Right lung (tissue), 2 donors: ENCODE measurements at regions not wholly inside any gene's neighbourhood (a gene's known extent, or its start where the extent isn't known, plus 50 kb on each side); places are given as distances from the start of the nearest gene placed in this dataset.
A peak's percentile ranks its signal among the peaks of the same experiment; 100 is the strongest.
"Not testable (repeated sequence)": the region's sequence is repeated elsewhere in the genome, so short reads cannot be mapped to it uniquely, and the experiment has no call there.

ENCODE experiments used
- DNase-seq, 2 donors: peaks; one replicate each; pipeline ENCODE4 v3.0.0-alpha.2; 2013

GRCh38 chr1:82073659-82074058 lies 272.9 kb downstream of the ADGRL2 start:
- DNase-seq, result no peak

DNA sequence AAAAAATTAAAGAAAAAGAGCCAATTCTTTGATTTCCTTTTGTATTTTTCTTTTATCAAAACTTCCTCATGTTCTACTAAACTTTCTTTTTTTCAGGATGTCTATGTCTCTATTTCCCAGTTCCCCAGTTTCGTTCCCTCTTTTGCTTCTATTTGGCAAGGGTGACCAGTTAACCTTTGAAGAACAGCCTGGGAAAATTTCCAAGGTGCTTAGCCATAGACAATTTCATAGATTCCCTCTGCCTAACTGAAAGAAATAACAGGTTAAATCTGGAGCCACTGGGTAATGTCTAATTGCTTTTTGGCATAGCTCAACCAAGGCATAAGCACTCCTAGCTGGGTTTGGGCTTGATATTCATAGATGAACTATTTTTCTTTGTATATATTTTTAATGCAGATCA lies 272.3 kb downstream of the ADGRL2 start:
- DNase-seq, result no peak

DNA sequence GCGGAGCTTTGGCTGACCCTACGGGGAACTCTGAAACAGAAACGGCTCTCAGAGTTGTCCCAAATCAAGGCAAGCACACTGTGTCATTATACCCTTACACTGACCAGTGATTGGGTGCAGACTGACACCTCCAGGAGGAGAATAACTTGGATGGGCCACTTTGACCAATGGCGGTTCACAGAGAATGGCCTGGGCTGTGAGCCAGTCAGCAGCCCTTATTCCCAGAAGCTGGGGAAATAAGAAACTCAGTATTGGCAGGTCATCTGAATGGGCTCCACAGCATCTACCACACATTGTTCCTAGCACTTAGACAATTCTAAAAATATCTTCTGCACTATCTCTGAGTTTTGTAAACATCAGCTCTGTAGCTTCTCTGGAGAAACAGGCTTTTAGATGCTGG lies 265.2 kb downstream of the ADGRL2 start:
- no peak for DNase-seq

DNA sequence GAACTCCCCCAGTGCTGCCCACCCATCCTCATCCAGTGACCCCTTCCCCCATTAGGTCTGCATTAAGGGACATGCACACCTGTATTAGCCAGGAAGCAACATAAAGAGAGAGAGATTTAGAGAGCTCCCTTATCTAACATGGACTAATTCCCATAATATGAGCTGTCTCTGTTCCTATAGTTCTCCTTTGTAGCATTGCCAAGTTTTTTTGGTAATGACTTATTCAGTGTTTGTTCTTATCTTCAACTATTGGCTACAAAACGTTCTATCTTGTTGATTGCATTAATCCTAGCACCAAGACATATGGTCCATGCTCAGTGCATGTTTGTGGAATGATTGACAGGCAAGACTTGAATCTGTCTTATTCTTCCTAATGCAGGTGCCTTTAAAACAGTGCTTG lies 264.0 kb downstream of the ADGRL2 start:
- no peak for DNase-seq

- DNase-seq, result no peak
These were observed 261.5 kb downstream of the ADGRL2 start for GRCh38 chr1:82062206-82062605.

- no peak for DNase-seq
These were observed 259.2 kb downstream of the ADGRL2 start for GRCh38 chr1:82059959-82060358.

DNA sequence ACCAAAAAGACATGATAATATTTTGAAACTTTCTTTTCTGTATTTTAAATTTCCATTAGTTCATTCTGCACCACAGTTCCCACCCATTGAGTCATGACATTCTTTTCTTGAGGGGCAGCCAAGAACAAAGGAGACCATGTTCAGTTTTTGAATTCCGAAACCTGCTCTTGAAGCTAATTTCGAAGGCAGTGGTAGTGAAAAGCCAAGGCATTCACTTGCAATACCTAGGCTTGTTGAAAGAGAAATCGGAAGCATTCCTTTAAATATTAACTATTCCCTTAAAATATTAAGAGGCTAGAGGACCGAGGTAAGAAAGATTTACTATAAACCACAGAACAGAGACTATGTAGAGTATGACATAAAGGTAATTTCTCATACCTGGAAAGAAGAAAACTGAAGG lies 256.3 kb downstream of the ADGRL2 start:
- DNase-seq, result no peak

GRCh38 chr1:82055375-82055774 lies 254.6 kb downstream of the ADGRL2 start:
- DNase-seq, result not testable (repeated sequence)

- no peak for DNase-seq
These were observed 251.8 kb downstream of the ADGRL2 start for GRCh38 chr1:82052563-82052962.

DNA sequence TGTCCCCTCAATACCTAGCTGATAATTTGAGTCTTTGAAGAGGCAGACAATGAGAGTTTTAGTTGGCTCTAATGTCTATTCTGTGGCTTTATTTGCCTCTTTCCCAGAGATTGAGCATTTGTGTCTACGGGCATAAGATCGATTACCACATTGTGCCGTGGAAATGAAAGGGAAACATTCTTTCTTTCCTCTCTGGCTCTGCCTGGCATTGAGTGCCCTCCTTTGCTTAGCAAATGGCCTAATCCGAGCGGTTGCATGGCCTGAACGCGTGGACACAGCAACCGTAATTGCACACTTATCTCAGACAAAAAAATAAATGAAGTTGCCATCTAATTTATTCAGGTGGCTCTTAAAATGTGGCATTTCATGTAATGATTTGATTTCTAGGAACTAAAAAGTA lies 247.9 kb downstream of the ADGRL2 start:
- no peak for DNase-seq

- DNase-seq, result no peak
These were observed 244.5 kb downstream of the ADGRL2 start for GRCh38 chr1:82045221-82045620.

DNA sequence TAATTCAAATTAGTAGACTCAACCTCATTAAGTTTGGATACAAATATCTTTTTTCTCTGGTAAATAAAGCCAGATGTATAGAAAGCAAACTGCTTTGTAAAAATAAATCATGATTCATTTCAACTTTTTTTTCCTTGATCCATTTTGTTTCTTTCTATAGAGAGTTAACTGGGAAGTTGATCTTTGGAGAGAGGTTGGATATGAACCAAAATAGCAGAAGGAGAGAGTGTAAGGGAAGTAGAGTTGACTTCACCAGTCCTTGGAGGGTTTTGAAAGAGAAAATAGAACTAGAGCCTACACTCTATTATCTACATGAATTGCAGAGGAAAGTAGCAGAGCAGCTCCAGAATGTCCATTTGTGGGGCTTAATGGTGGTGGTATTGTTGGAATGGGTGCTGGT lies 243.8 kb downstream of the ADGRL2 start:
- no peak for DNase-seq

DNA sequence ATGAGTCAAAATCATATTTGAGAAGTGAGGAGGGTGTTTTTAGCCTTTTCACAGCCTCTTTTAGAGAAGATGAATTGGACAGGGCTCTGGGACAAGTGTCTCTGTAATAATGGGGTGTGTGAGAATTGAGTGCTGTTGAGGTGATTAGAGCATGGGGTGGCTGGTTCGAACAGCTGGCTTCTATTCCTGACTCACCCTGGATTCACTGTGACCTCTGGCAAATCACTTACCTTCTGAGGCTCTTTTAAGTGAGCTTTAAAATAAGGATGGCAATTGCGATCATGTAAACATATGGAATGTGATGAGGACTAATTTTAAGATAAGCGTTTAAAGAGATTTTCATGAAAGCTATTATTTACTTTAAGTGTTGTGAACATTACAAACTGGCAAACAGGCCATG lies 243.4 kb downstream of the ADGRL2 start:
- peak; percentile 48 to 55 for DNase-seq

DNA sequence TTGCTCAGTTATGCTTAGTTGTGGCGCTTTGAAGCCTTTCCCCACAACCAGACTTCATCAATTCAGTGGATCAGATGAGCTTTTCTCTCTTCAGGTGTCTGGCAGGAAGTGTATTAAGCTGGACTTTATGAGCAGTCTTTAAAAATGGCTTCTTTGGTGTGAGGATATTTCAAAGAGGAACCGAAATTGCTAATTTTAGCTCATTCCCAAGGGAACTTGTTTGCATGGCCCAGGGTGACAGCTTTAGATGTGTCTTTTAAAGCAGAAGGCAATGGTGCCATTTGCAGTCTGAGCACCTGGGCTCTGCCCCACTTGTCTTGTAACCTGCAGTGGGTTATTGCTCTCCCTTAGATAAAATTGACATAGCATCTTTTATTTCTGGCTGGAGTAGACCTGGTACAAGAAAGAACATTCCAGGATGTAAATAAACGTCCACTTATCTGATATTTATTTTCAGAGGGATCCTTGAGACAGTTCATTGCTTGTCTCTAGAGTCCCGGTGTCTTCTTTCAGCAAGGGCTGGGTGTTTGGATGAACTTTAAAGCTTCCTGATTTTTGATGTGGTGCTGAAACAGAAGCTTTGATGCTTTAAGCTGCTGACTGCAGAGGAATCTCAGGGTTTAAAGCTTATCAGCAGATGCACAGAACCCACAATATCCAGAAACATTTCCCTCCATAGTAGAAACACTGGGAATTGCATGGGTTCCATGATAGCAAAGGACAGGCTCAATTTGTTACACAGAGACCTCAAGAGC lies 241.7 kb downstream of the ADGRL2 start:
- DNase-seq, result no peak
